ENCODE measurements at regions not wholly inside any gene's neighbourhood (a gene's known extent, or its start where the extent isn't known, plus 50 kb on each side); places are given as distances from the start of the nearest gene placed in this dataset.

- TF ChIP-seq CTCF (IDR thresholded peaks at IDR 0.05) (no peak), POLR2A (IDR thresholded peaks at IDR 0.05) (no peak)
Measured at GRCh38 chr5:10856071-10856470, 95.0 kb upstream of the DAP start.
